GM12865 (cell line): ENCODE measurements at regions not wholly inside any gene's neighbourhood (a gene's known extent, or its start where the extent isn't known, plus 50 kb on each side); places are given as distances from the start of the nearest gene placed in this dataset.

ENCODE experiments used
- DNase-seq: peaks from one replicate; pipeline ENCODE4 v3.0.0; 2010; ENCODE audit warnings: low read depth
- H3K4me3 ChIP-seq: 2 replicates; pipeline ENCODE4 v1.5.1; 2011; ENCODE audit warnings: mild to moderate bottlenecking, low read depth, low read length, control low read depth
- TF ChIP-seq, protein P1 (sequence below): IDR thresholded peaks from 2 replicates; pipeline ENCODE4 v1.5.1; 2011; ENCODE audit warnings: low read length, control low read depth, low read depth, inconsistent platforms; ENCODE audit not compliant: insufficient read depth; ENCODE audit errors: missing control alignments

DNA sequence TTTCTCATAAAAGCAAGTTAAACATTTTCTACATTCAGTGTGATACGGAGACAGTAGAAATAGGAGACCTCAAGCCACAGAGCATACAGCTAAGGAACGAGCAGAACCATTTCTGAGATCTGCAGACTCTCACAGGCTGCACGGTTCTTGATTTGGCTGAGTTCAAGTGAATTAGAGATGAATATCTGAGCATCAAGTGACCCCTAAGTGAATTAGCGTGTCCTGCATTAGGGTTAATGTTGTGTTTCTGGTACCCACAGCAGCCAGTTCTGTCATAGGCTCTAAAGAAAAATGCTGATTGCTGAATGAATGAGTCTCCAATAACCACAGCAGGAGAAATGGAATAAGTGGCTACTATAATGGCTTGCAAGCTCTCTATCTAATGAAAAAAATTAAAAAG, 265.9 kb upstream of the SYT4 start:
- TF ChIP-seq, protein P1, sequence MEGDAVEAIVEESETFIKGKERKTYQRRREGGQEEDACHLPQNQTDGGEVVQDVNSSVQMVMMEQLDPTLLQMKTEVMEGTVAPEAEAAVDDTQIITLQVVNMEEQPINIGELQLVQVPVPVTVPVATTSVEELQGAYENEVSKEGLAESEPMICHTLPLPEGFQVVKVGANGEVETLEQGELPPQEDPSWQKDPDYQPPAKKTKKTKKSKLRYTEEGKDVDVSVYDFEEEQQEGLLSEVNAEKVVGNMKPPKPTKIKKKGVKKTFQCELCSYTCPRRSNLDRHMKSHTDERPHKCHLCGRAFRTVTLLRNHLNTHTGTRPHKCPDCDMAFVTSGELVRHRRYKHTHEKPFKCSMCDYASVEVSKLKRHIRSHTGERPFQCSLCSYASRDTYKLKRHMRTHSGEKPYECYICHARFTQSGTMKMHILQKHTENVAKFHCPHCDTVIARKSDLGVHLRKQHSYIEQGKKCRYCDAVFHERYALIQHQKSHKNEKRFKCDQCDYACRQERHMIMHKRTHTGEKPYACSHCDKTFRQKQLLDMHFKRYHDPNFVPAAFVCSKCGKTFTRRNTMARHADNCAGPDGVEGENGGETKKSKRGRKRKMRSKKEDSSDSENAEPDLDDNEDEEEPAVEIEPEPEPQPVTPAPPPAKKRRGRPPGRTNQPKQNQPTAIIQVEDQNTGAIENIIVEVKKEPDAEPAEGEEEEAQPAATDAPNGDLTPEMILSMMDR: no peak
- no peak for DNase-seq
- no peak overlapping the region for H3K4me3 ChIP-seq

DNA sequence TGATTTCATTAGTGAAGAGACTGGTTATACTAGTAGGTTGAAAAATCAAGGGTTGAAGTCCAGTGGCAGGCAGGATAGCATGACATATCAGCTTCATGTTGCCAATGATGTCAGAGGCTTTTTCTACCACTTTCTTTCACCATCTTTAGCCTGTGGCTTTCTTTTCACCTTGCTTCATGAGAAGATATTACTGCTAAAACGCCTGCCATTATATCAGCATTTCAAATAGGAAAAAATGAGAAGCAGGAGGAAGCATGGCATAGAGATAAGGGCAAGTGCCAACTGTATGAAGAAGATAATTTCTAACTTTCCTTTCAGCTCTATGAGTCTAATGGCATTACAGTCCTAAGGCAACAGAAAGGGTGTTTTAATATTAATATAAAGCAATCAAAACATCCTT, 270.2 kb upstream of the SYT4 start:
- no peak for DNase-seq
- TF ChIP-seq, protein P1: no peak
- no peak overlapping the region for H3K4me3 ChIP-seq

GRCh38 chr18:43559507-43559906, 282.2 kb upstream of the SYT4 start:
- TF ChIP-seq, protein P1: no peak
- DNase-seq: no peak
- no peak overlapping the region for H3K4me3 ChIP-seq

DNA sequence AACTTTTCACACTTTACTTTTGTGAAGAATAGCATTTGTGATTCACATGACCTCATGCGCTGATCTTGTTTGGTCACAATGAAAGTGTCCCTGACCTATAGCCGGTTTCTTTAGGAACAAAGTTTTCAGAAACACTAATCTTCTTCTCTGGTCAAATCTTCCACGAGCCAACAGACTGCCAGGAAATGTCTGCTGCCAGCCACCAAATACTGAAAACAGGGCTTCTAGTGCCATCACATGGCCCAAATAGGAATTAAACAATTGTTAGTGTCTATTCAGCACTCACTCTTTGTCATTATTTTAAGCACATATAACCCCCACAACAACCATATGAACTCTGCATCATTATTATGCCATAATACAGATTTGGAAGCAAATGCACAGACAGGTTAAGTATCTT, 286.5 kb upstream of the SYT4 start:
- TF ChIP-seq, protein P1: no peak
- DNase-seq: peak; percentile 16
- no peak overlapping the region for H3K4me3 ChIP-seq

DNA sequence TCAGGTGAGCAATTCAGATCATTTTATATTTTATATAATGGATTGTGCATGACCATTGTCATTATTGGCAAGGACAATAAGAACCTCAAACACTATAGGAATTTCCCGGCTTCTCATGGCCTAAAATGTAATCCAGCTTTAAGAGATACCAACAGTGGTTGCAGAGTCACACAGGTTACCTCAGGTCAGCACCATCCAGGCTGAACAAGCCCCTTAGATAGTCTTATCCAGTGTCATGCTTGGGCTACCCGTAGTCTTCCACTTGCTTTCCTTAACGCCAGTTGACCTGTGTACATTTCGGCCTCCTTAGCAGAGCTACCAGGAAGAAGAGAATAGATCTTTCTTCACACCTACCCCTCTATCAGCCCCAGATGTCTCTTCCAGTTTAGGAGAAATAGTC, 293.3 kb upstream of the SYT4 start:
- no peak for DNase-seq
- TF ChIP-seq, protein P1: no peak
- H3K4me3 ChIP-seq: no peak overlapping the region

DNA sequence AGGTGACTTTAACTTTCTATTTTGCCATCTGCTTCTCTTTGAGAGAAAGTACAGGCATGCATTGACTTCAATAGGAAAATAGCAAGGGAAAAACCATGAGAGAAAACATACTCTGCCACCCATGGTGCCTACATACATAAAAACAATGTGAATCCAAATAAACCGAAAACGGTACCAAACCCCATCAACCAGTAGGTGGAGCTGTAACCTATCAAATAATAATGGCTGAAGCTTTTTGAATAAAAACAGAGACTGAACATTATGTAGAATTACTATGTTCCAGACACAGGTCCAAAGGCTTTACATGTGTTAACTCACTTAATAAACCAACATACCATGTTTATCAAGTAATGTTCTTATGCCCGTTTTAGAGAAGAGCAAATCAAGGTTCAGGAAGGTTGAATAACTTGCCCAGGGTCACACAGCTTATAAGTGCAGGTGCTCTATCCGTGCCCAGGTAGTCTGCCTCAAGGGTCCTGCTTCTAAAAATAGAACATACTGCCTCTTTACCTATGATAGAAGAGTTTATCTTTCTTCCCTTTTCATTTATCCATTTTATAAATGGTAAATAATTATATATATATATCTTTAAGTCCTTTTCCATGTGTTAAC, 293.9 kb upstream of the SYT4 start:
- TF ChIP-seq, protein P1: peak; percentile 61

DNA sequence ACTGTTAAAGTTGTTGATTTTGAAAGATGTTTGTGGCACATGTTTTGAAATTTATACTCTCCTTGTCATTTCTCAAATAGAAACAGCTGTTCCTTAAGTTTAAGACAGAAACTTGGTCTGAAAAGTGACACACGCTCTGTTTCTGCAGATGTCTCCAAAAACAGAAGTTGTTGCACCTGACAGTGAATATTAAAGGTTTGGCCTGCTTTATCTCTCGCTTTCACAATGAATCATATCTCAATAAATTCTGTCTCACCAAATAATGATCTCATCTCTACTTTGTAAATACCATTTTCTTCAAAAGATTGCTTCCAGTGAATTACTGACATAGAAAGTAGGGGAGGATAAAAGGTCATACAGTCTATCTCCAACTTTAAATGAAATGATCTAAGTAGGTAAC, 294.9 kb upstream of the SYT4 start:
- peak; percentile 63 for DNase-seq
- TF ChIP-seq, protein P1: no peak
- H3K4me3 ChIP-seq: no peak overlapping the region

More for the DNA sequence above, 293.9 kb upstream of the SYT4 start:
- H3K4me3 ChIP-seq: no peak overlapping the region
- DNase-seq: peak; percentile 62
